PC-3 (cell line): ENCODE measurements at regions not wholly inside any gene's neighbourhood (a gene's known extent, or its start where the extent isn't known, plus 50 kb on each side); places are given as distances from the start of the nearest gene placed in this dataset.

Experiments
- ATAC-seq: fragments of 200-7000 bp; cut with Tn5 transposase; 2 replicates; pipeline ENCODE4 v1.9.1; 2020; ENCODE audit warnings: mild to moderate bottlenecking, moderate library complexity
- BruUV-seq: library from RNA; stranded (reverse); fragments of 400-500 nt; replicated peaks from 2 replicates; lab custom pipeline; 2021; lab: Mats Ljungman, UMichigan
- CTCF ChIA-PET: fragments of 300-600 bp; sonication (Branson Sonifier 250); formaldehyde crosslinking; loops from one replicate; lab custom pipeline; 2022; ENCODE audit warnings: antibody characterized with exemption; lab: Charles Lee
- POLR2A ChIA-PET: fragments of 300-600 bp; sonication (Branson Sonifier 250); formaldehyde crosslinking; loops from one replicate; lab custom pipeline; 2022; ENCODE audit warnings: antibody characterized with exemption; ENCODE audit not compliant: unreplicated experiment; lab: Charles Lee
- DNase-seq: peaks from one replicate; pipeline ENCODE4 v3.0.0-alpha.2; 2015
- H2AFZ ChIP-seq: fragments of 300-600 bp; sonication (generic); 2 replicates; pipeline ENCODE4 v1.6.0; 2016; ENCODE audit warnings: antibody characterized with exemption, low read length
- H3F3A ChIP-seq: fragments of 300-600 bp; sonication (generic); one replicate; pipeline ENCODE4 v1.6.0; 2017; ENCODE audit warnings: antibody characterized with exemption, low read length, control low read depth, mild to moderate bottlenecking; ENCODE audit not compliant: unreplicated experiment
- H3K27ac ChIP-seq: fragments of 300-600 bp; sonication (generic); 2 replicates; pipeline ENCODE4 v1.5.1; 2016; ENCODE audit warnings: mild to moderate bottlenecking, low read length
- H3K27me3 ChIP-seq: fragments of 300-600 bp; sonication (generic); 2 replicates; pipeline ENCODE4 v1.6.1; 2016; ENCODE audit warnings: low read length, mixed read lengths
- H3K36me3 ChIP-seq: fragments of 300-600 bp; sonication (generic); 2 replicates; pipeline ENCODE4 v1.6.1; 2016; ENCODE audit warnings: low read depth, mixed run types, low read length, mixed read lengths
- H3K4me1 ChIP-seq: fragments of 300-600 bp; sonication (generic); 2 replicates; pipeline ENCODE4 v1.5.1; 2016; ENCODE audit warnings: low read length; ENCODE audit not compliant: insufficient read depth
- H3K4me2 ChIP-seq: fragments of 300-600 bp; sonication (generic); 2 replicates; pipeline ENCODE4 v1.6.0; 2016; ENCODE audit warnings: low read length
- H3K4me3 ChIP-seq: fragments of 300-600 bp; sonication (generic); 2 replicates; pipeline ENCODE4 v1.5.1; 2016; ENCODE audit warnings: mild to moderate bottlenecking, low read length, mixed read lengths
- H3K79me2 ChIP-seq: fragments of 300-600 bp; sonication (generic); 2 replicates; pipeline ENCODE4 v1.6.1; 2017; ENCODE audit warnings: low read length, mixed read lengths
- H3K9ac ChIP-seq: fragments of 300-600 bp; sonication (generic); 2 replicates; pipeline ENCODE4 v1.6.0; 2016; ENCODE audit warnings: mild to moderate bottlenecking, low read length
- H3K9me2 ChIP-seq: fragments of 300-600 bp; sonication (generic); replicated peaks from 2 replicates; pipeline ENCODE4 v1.6.1; 2016; ENCODE audit warnings: mixed run types, low read length, mixed read lengths
- H3K9me3 ChIP-seq: fragments of 300-600 bp; sonication (generic); 2 replicates; pipeline ENCODE4 v1.6.1; 2016; ENCODE audit warnings: low read length, mixed read lengths
- H4K20me1 ChIP-seq: fragments of 300-600 bp; sonication (generic); 2 replicates; pipeline ENCODE4 v1.6.1; 2016; ENCODE audit warnings: low read length, mixed read lengths
- CTCF ChIP-seq: fragments of 300-600 bp; sonication (generic); conservative IDR thresholded peaks from 2 replicates; pipeline ENCODE4 v1.5.1; 2017; ENCODE audit warnings: antibody characterized with exemption, low read depth, mild to moderate bottlenecking, low read length
- EZH2 ChIP-seq: fragments of 300-600 bp; sonication (generic); IDR thresholded peaks from one replicate; pipeline ENCODE4 v1.6.1; 2017; ENCODE audit warnings: antibody characterized with exemption, mild to moderate bottlenecking, low read length; ENCODE audit not compliant: unreplicated experiment
- EZH2phosphoT487 ChIP-seq: fragments of 300-600 bp; sonication (generic); IDR thresholded peaks from 2 replicates; pipeline ENCODE4 v1.6.1; 2018; ENCODE audit warnings: mild to moderate bottlenecking, antibody characterized with exemption, low read length, borderline replicate concordance
- intact Hi-C: fragments of 100-400 bp; cut with micrococcal nuclease; formaldehyde crosslinking; loops from 2 replicates; pipeline ENCODE4 v1.9.0; 2023

- TF ChIP-seq EZH2 (no peak), EZH2phosphoT487 (no peak), CTCF (no peak)
- Histone ChIP-seq H3K4me2 (no peak overlapping the region), H3K27ac (no peak overlapping the region), H3K79me2 (no peaks in the 10 kb centered on the region), H2AFZ (no peak overlapping the region), H4K20me1 (no peaks in the 10 kb centered on the region), H3F3A (no peaks in the 10 kb centered on the region), H3K4me1 (no peaks in the 10 kb centered on the region), H3K4me3 (no peak overlapping the region), H3K9me3 (no peaks in the 10 kb centered on the region), H3K9ac (no peak overlapping the region), H3K9me2 (no peaks in the 10 kb centered on the region), H3K27me3 (no peaks in the 10 kb centered on the region), H3K36me3 (no peaks in the 10 kb centered on the region)
- ChIA-PET POLR2A (no interaction called here), CTCF (no interaction called here)
- ATAC-seq, result no peak
- no peak for DNase-seq
- intact Hi-C loops, result no loop called here
- BruUV-seq, result no TSS peak
Measured at GRCh38 chr16:63326736-63327339, 1290.6 kb upstream of the CDH8 start.

- no peak for ATAC-seq
- Histone ChIP-seq H3K27ac (no peak overlapping the region), H3K4me3 (no peak overlapping the region), H3K4me2 (no peak overlapping the region), H3K36me3 (no peaks in the 10 kb centered on the region), H4K20me1 (no peaks in the 10 kb centered on the region), H3F3A (no peaks in the 10 kb centered on the region), H3K27me3 (no peaks in the 10 kb centered on the region), H3K9ac (no peak overlapping the region), H3K79me2 (no peaks in the 10 kb centered on the region), H3K9me2 (no peaks in the 10 kb centered on the region), H3K4me1 (no peaks in the 10 kb centered on the region), H3K9me3 (no peaks in the 10 kb centered on the region), H2AFZ (no peak overlapping the region)
- DNase-seq, result no peak
- ChIA-PET POLR2A (no interaction called here), CTCF (no interaction called here)
- no peak for TF ChIP-seq EZH2
- TF ChIP-seq EZH2phosphoT487, result no peak
- no peak for TF ChIP-seq CTCF
- intact Hi-C loops, result no loop called here
- BruUV-seq, result no TSS peak
Measured at GRCh38 chr16:63323722-63324705, 1287.8 kb upstream of the CDH8 start.

- Histone ChIP-seq H3K9me3 (no peaks in the 10 kb centered on the region), H2AFZ (no peak overlapping the region), H3K36me3 (no peaks in the 10 kb centered on the region), H3K4me1 (no peaks in the 10 kb centered on the region), H3K27ac (no peak overlapping the region), H3K27me3 (no peaks in the 10 kb centered on the region), H3K4me2 (no peak overlapping the region), H4K20me1 (no peaks in the 10 kb centered on the region), H3K9ac (no peak overlapping the region), H3K79me2 (no peaks in the 10 kb centered on the region), H3F3A (no peaks in the 10 kb centered on the region), H3K4me3 (no peak overlapping the region), H3K9me2 (no peaks in the 10 kb centered on the region)
- no peak for ATAC-seq
- ChIA-PET POLR2A (no interaction called here), CTCF (no interaction called here)
- TF ChIP-seq EZH2phosphoT487 (no peak), CTCF (no peak), EZH2 (no peak)
- BruUV-seq, result no TSS peak
- peak; percentile 2 for DNase-seq
- intact Hi-C loops, result no loop called here
Measured at GRCh38 chr16:63323055-63323454, 1286.8 kb upstream of the CDH8 start.
